ENCODE measurements at regions not wholly inside any gene's neighbourhood (a gene's known extent, or its start where the extent isn't known, plus 50 kb on each side); places are given as distances from the start of the nearest gene placed in this dataset.
A peak's percentile ranks its signal among the peaks of the same experiment; 100 is the strongest.

GRCh38 chr2:8538931-8539621, 142.8 kb upstream of the ID2 start:
- DNase-seq: no peak
- Histone ChIP-seq H3K36me3 (no peaks in the 10 kb centered on the region), H3K9me3 (no peaks in the 10 kb centered on the region), H3K27me3 (no peaks in the 10 kb centered on the region), H3K4me1 (peaks cover 0 to 37% (median 26%) of the 10 kb centered on the region in 4 donors), H3K4me3 (no peak overlapping the region), H3K27ac (peak overlapping the region in 1 of 4 donors; percentile 42)
- TF ChIP-seq CTCF (IDR thresholded peaks at IDR 0.05) (no peak), POLR2A (IDR thresholded peaks at IDR 0.05) (no peak), POLR2AphosphoS5 (IDR thresholded peaks at IDR 0.05) (no peak), EP300 (IDR thresholded peaks at IDR 0.05) (no peak)
- intact Hi-C loops (cut with DNase I): loop anchor here (10.0 kb wide), 1 partner anchor 534 kb away; no protein-coding TSS in a partner anchor
- 74 to 79% methylated on average over 14 of the region's 14 CpGs for whole genome bisulfite sequencing, 2 donors

GRCh38 chr2:8539743-8540551, 141.9 kb upstream of the ID2 start:
- H3K4me1 ChIP-seq: peaks cover 0 to 40% (median 26%) of the 10 kb centered on the region in 4 donors

GRCh38 chr2:8540552-8541055, 141.3 kb upstream of the ID2 start:
- TF ChIP-seq POLR2A (IDR thresholded peaks at IDR 0.05) (no peak), EP300 (IDR thresholded peaks at IDR 0.05) (no peak), POLR2AphosphoS5 (IDR thresholded peaks at IDR 0.05) (no peak), CTCF (IDR thresholded peaks at IDR 0.05) (no peak)
- intact Hi-C loops (cut with DNase I): no loop called here
- no peak for DNase-seq
- WGBS, 2 donors: 92 to 97% methylated on average over 2 of the region's 2 CpGs
- no peaks in the 10 kb centered on the region for H3K27me3 ChIP-seq
- H3K36me3 ChIP-seq: no peaks in the 10 kb centered on the region
- H3K4me3 ChIP-seq: no peak overlapping the region
- H3K9me3 ChIP-seq: no peaks in the 10 kb centered on the region
- peaks cover 0 to 40% (median 20%) of the 10 kb centered on the region in 4 donors for H3K4me1 ChIP-seq
- peak overlapping the region in 1 of 4 donors; percentile 38 for H3K27ac ChIP-seq

More at GRCh38 chr2:8539743-8540551, 141.9 kb upstream of the ID2 start:
- Histone ChIP-seq H3K9me3 (no peaks in the 10 kb centered on the region), H3K27ac (peak overlapping the region in 1 of 4 donors; percentile 42), H3K27me3 (no peaks in the 10 kb centered on the region), H3K36me3 (no peaks in the 10 kb centered on the region), H3K4me3 (no peak overlapping the region)
- intact Hi-C loops (cut with DNase I): loop anchor here (10.0 kb wide), 1 partner anchor 535 kb away; no protein-coding TSS in a partner anchor
- TF ChIP-seq POLR2AphosphoS5 (IDR thresholded peaks at IDR 0.05): no peak
- no peak for TF ChIP-seq CTCF (IDR thresholded peaks at IDR 0.05)
- TF ChIP-seq EP300 (IDR thresholded peaks at IDR 0.05): no peak
- TF ChIP-seq POLR2A (IDR thresholded peaks at IDR 0.05): no peak
- WGBS, 2 donors: 41 to 59% methylated on average over 14 of the region's 14 CpGs
- no peak for DNase-seq

- intact Hi-C loops (cut with DNase I): no loop called here
- TF ChIP-seq POLR2A (IDR thresholded peaks at IDR 0.05) (no peak), CTCF (IDR thresholded peaks at IDR 0.05) (no peak), EP300 (IDR thresholded peaks at IDR 0.05) (no peak), POLR2AphosphoS5 (IDR thresholded peaks at IDR 0.05) (no peak)
- H3K4me1 ChIP-seq: peaks cover 0 to 34% (median 17%) of the 10 kb centered on the region in 4 donors
- no peak for DNase-seq
- H3K27me3 ChIP-seq: no peaks in the 10 kb centered on the region
- H3K27ac ChIP-seq: no peak overlapping the region
- no peak overlapping the region for H3K4me3 ChIP-seq
- H3K36me3 ChIP-seq: no peaks in the 10 kb centered on the region
- H3K9me3 ChIP-seq: no peaks in the 10 kb centered on the region
- WGBS, 2 donors: 72 to 94% methylated on average over 8 of the region's 8 CpGs
These were observed 140.6 kb upstream of the ID2 start for GRCh38 chr2:8541223-8541622.
